Erythroblast (primary cell): ENCODE measurements at regions not wholly inside any gene's neighbourhood (a gene's known extent, or its start where the extent isn't known, plus 50 kb on each side); places are given as distances from the start of the nearest gene placed in this dataset.

Experiments
- GATA1 ChIP-seq: IDR thresholded peaks from 2 replicates; pipeline ENCODE4 v1.6.1; 2011; ENCODE audit warnings: low read depth, mild to moderate bottlenecking, control low read depth, low read length, moderate library complexity
- POLR2A ChIP-seq: IDR thresholded peaks from 2 replicates; pipeline ENCODE4 v1.6.1; 2011; ENCODE audit warnings: mild to moderate bottlenecking, low read length

- no peak for TF ChIP-seq POLR2A
- no peak for TF ChIP-seq GATA1
Observed at GRCh38 chr6:94344866-94345265, 925.5 kb upstream of the EPHA7 start.
